Neural cell (in vitro differentiated cells): ENCODE measurements at regions not wholly inside any gene's neighbourhood (a gene's known extent, or its start where the extent isn't known, plus 50 kb on each side); places are given as distances from the start of the nearest gene placed in this dataset.

ENCODE experiments used
- CTCF ChIP-seq: fragments of 450-650 bp; IDR thresholded peaks from 2 replicates; pipeline ENCODE4 v1.5.1; 2014; ENCODE audit warnings: antibody characterized with exemption, mild to moderate bottlenecking, moderate library complexity; ENCODE audit not compliant: poor library complexity, severe bottlenecking
- EP300 ChIP-seq: fragments of 450-650 bp; conservative IDR thresholded peaks from 2 replicates; pipeline ENCODE4 v1.6.1; 2014; ENCODE audit warnings: antibody characterized with exemption, mild to moderate bottlenecking, moderate library complexity; ENCODE audit not compliant: poor library complexity, severe bottlenecking
- EZH2 ChIP-seq: fragments of 200-600, 300-800 bp; shearing (Covaris generic), sonication (generic); IDR thresholded peaks from 2 replicates; pipeline ENCODE4 v1.6.1; 2014; ENCODE audit warnings: antibody characterized with exemption, low read length, borderline replicate concordance, mild to moderate bottlenecking; ENCODE audit not compliant: insufficient read depth, poor library complexity, severe bottlenecking
- MXI1 ChIP-seq: fragments of 450-650 bp; conservative IDR thresholded peaks from 2 replicates; pipeline ENCODE4 v1.6.1; 2014; ENCODE audit warnings: antibody characterized with exemption, mild to moderate bottlenecking; ENCODE audit not compliant: poor library complexity, severe bottlenecking
- POLR2AphosphoS5 ChIP-seq: IDR thresholded peaks from 2 replicates; pipeline ENCODE4 v1.6.1; 2012

GRCh38 chr12:132419631-132420246, 70.2 kb upstream of the FBRSL1 start:
- TF ChIP-seq MXI1 (no peak), CTCF (no peak), EP300 (no peak), POLR2AphosphoS5 (no peak), EZH2 (no peak)
